ENCODE measurements at regions not wholly inside any gene's neighbourhood (a gene's known extent, or its start where the extent isn't known, plus 50 kb on each side); places are given as distances from the start of the nearest gene placed in this dataset.

GRCh38 chrX:46168254-46168653 lies 377.0 kb downstream of the ZNF674 start:
- no peak for TF ChIP-seq POLR2A (IDR thresholded peaks at IDR 0.05; ENCODE audit: low read depth, low read length)
- TF ChIP-seq POLR2AphosphoS5 (IDR thresholded peaks at IDR 0.05; ENCODE audit: low read depth, low read length) = no peak
- TF ChIP-seq TAF1 (IDR thresholded peaks at IDR 0.05; ENCODE audit: low read depth, low read length) = no peak
- no peak for TF ChIP-seq SPI1 (IDR thresholded peaks at IDR 0.05; ENCODE audit: low read depth, low read length)
- TF ChIP-seq PAX5 (IDR thresholded peaks at IDR 0.05; ENCODE audit: insufficient read depth, low read length, severe bottlenecking) = no peak
- no peak for TF ChIP-seq POU2F2 (IDR thresholded peaks at IDR 0.05; ENCODE audit: low read depth, low read length)
